ENCODE measurements at regions not wholly inside any gene's neighbourhood (a gene's known extent, or its start where the extent isn't known, plus 50 kb on each side); places are given as distances from the start of the nearest gene placed in this dataset.

- H3K27me3 ChIP-seq (ENCODE audit: insufficient read depth, low read length) = no peaks in the 10 kb centered on the region
- H3K4me3 ChIP-seq (ENCODE audit: low read length) = no peak overlapping the region
- no peak overlapping the region for H3K9ac ChIP-seq (ENCODE audit: low read depth, low read length)
- no peaks in the 10 kb centered on the region for H3K9me3 ChIP-seq (ENCODE audit: insufficient read depth, low read depth, low read length)
- H3K27ac ChIP-seq (ENCODE audit: low read length) = no peak overlapping the region
- no peaks in the 10 kb centered on the region for H3K36me3 ChIP-seq (ENCODE audit: insufficient read depth, low read depth, low read length)
- no peaks in the 10 kb centered on the region for H3K4me1 ChIP-seq (ENCODE audit: insufficient read depth, low read length)
These were observed 625.9 kb downstream of the TLE4 start for GRCh38 chr9:80197661-80198060.

DNA sequence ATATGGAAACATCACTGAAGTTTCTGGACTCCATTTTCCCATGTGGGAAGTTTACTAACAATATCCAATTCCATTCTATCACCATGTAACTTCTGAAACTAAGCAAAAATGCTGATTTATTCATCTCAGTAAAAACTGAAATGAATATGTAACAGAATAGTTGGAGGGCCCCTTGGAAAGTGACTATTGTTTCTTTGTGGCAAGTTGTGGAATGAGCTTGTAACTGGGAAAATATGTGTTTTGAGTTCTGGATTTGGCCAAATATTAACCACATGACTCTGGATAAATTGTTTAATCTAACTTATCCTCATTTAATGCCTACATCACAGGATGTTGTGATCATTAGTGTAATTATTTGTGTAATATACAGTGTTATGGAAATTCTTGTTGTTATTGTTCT lies 619.3 kb downstream of the TLE4 start:
- Histone ChIP-seq H3K9me3 (ENCODE audit: insufficient read depth, low read depth, low read length) (no peaks in the 10 kb centered on the region), H3K9ac (ENCODE audit: low read depth, low read length) (no peak overlapping the region), H3K4me3 (ENCODE audit: low read length) (no peak overlapping the region), H3K36me3 (ENCODE audit: insufficient read depth, low read depth, low read length) (no peaks in the 10 kb centered on the region), H3K4me1 (ENCODE audit: insufficient read depth, low read length) (no peaks in the 10 kb centered on the region), H3K27me3 (ENCODE audit: insufficient read depth, low read length) (no peaks in the 10 kb centered on the region), H3K27ac (ENCODE audit: low read length) (no peak overlapping the region)

DNA sequence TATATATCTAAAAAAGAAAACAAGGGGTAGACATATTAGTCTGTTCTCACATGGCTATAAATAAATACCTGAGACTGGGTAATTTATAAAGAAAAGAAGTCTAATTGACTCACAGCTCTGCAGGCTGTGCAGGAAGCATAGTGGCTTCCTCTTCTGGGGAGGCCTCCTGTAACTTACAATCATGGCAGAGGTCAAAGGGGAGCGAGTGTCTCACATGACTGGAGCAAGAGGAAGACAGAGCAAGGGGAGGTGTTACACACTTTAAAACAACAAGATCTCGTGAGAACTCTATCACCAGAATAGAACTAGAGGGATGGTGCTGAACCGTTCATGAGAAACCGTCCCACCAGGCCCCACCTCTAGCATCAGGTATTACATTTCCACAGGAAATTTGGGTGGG lies 616.8 kb downstream of the TLE4 start:
- Histone ChIP-seq H3K36me3 (ENCODE audit: insufficient read depth, low read depth, low read length) (no peaks in the 10 kb centered on the region), H3K9me3 (ENCODE audit: insufficient read depth, low read depth, low read length) (no peaks in the 10 kb centered on the region), H3K4me1 (ENCODE audit: insufficient read depth, low read length) (no peaks in the 10 kb centered on the region), H3K27me3 (ENCODE audit: insufficient read depth, low read length) (no peaks in the 10 kb centered on the region), H3K9ac (ENCODE audit: low read depth, low read length) (no peak overlapping the region), H3K4me3 (ENCODE audit: low read length) (no peak overlapping the region), H3K27ac (ENCODE audit: low read length) (no peak overlapping the region)

DNA sequence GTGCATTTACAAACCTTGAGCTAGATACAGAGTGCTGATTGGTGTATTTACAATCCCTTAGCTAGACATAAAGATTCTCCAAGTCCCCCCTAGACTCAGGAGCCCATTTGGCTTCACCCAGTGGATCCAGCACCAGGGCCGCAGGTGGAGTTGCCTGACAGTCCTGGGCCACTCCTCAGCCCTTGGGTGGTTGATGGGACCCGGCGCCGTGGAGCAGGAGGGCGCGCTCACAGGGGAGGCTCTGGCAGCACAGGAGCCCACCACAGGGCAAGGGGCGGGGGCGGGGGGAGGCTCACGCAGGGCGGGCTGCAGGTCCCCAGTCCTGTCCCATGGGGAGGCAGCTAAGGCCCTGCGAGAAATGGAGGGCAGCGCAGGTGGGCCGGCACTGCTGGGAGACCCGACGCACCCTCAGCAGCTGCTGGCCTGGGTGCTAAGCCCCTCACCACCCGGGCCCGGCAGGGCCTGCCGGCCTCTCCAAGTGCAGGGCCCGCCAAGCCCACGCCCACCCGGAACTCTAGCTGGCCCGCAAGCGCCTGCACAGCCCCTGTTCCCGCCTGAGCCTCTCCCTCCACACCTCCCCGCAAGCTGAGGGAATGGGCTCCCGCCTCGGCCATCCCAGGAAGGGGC lies 613.5 kb downstream of the TLE4 start:
- Histone ChIP-seq H3K4me3 (ENCODE audit: low read length) (no peak overlapping the region), H3K9ac (ENCODE audit: low read depth, low read length) (no peak overlapping the region), H3K9me3 (ENCODE audit: insufficient read depth, low read depth, low read length) (peaks cover 8% of the 10 kb centered on the region; the same call in 1 of the 2 replicates), H3K36me3 (ENCODE audit: insufficient read depth, low read depth, low read length) (no peaks in the 10 kb centered on the region), H3K27ac (ENCODE audit: low read length) (no peak overlapping the region), H3K4me1 (ENCODE audit: insufficient read depth, low read length) (no peaks in the 10 kb centered on the region), H3K27me3 (ENCODE audit: insufficient read depth, low read length) (no peaks in the 10 kb centered on the region)

GRCh38 chr9:80177949-80178480 lies 606.2 kb downstream of the TLE4 start:
- Histone ChIP-seq H3K9ac (ENCODE audit: low read depth, low read length) (no peak overlapping the region), H3K9me3 (ENCODE audit: insufficient read depth, low read depth, low read length) (peaks cover 15% of the 10 kb centered on the region; the same call in 1 of the 2 replicates), H3K27me3 (ENCODE audit: insufficient read depth, low read length) (no peaks in the 10 kb centered on the region), H3K27ac (ENCODE audit: low read length) (no peak overlapping the region), H3K36me3 (ENCODE audit: insufficient read depth, low read depth, low read length) (no peaks in the 10 kb centered on the region), H3K4me3 (ENCODE audit: low read length) (no peak overlapping the region), H3K4me1 (ENCODE audit: insufficient read depth, low read length) (no peaks in the 10 kb centered on the region)

DNA sequence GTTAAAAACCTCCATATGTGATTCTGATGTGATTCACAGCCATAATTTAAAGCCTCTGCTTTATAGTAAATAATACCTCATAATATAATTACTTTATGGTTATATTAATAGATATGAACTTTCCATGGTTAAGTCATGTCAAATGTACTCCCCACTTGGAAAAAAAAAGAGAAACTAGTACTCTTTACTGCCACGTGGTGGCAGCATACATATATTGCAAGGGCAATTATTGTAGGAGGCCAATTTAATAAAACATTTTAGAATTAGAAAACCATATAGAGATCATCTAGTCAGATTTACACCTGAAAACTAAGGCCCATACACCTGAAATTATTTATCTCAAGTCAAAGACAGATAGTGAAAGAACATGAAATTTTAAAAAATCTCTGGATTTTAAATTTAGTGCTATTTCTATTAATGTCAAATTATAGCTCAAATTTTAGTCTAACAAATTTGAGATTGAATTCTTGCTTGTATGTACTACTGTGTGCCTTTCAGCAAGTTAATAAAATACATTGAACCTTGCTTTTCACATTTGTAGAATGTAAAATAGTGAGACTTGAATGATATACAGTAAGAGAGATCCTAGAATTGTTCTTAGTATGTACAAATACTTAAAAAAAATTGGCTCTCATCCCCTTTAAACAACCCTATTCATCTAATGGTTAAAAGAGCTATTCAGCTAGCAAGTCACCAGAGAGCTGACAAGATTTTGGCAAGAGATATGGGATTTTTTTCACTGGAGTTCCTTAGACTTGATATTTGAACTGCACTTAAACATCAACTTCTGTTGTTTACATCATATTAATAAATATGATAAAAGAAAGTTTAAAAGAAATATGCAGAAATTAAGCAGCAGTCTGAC lies 603.8 kb downstream of the TLE4 start:
- Histone ChIP-seq H3K27me3 (ENCODE audit: insufficient read depth, low read length) (no peaks in the 10 kb centered on the region), H3K9ac (ENCODE audit: low read depth, low read length) (no peak overlapping the region), H3K4me3 (ENCODE audit: low read length) (no peak overlapping the region), H3K9me3 (ENCODE audit: insufficient read depth, low read depth, low read length) (0 out of 2 replicates have a peak, but pooled peaks cover 8% of the 10 kb centered on the region), H3K27ac (ENCODE audit: low read length) (no peak overlapping the region), H3K4me1 (ENCODE audit: insufficient read depth, low read length) (no peaks in the 10 kb centered on the region), H3K36me3 (ENCODE audit: insufficient read depth, low read depth, low read length) (no peaks in the 10 kb centered on the region)

DNA sequence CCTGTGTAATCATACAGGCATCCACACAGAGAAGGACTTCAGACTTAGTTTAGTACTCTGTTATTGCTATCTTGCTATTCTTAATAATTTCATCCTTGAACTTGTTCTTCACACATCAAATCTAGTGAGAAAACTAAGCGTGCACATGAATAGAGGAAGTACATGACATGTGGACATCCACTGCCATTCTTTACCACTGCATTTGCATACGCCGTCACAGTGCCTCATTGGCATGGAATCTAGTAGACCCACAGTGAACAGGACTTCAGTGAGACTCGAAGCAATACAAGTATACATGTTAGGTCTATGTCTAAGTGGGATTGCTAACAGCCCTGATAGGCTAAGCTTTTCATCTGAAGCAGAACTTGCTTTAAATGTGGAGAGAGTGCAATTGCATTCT lies 592.1 kb downstream of the TLE4 start:
- no peak overlapping the region for H3K27ac ChIP-seq (ENCODE audit: low read length)

DNA sequence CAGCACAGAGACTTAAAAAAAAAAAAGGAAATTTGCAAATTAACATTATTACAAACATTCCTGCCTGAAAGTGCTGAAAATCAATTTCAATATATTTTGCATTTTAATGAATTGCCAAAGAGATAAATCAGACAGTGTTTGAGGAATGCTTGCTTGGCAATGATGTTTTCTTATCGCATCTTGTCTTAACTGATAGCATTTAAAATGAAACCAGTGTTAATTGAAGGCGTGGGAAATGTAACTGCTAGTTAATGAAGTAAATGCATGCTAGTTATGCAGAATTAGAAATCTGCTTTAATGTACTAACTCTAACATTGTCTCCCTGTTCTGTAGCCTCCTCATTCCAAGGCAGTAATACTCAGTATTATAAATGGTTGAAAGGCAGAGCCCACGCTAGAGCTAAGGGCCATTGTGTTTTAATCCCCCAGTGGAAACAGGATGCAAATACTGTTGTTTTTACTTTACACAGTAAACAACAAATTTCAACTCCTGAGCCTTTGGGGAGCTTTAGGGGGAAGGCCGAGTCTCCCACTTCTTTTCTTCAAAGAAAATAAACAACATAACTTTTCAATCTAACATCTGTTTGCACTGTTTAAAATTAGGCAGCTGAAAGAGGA lies 586.9 kb downstream of the TLE4 start:
- H3K36me3 ChIP-seq (ENCODE audit: insufficient read depth, low read depth, low read length) = no peaks in the 10 kb centered on the region
- H3K9ac ChIP-seq (ENCODE audit: low read depth, low read length) = no peak overlapping the region
- H3K4me1 ChIP-seq (ENCODE audit: insufficient read depth, low read length) = peaks cover 11% of the 10 kb centered on the region; the same call in 1 of the 2 replicates
- H3K4me3 ChIP-seq (ENCODE audit: low read length) = no peak overlapping the region
- H3K27ac ChIP-seq (ENCODE audit: low read length) = no peak overlapping the region
- H3K9me3 ChIP-seq (ENCODE audit: insufficient read depth, low read depth, low read length) = 0 out of 2 replicates have a peak, but pooled peaks cover 6% of the 10 kb centered on the region
- H3K27me3 ChIP-seq (ENCODE audit: insufficient read depth, low read length) = no peaks in the 10 kb centered on the region

More for the DNA sequence above, 592.1 kb downstream of the TLE4 start:
- no peaks in the 10 kb centered on the region for H3K9me3 ChIP-seq (ENCODE audit: insufficient read depth, low read depth, low read length)
- H3K4me3 ChIP-seq (ENCODE audit: low read length) = no peak overlapping the region
- no peaks in the 10 kb centered on the region for H3K36me3 ChIP-seq (ENCODE audit: insufficient read depth, low read depth, low read length)
- H3K27me3 ChIP-seq (ENCODE audit: insufficient read depth, low read length) = no peaks in the 10 kb centered on the region
- H3K9ac ChIP-seq (ENCODE audit: low read depth, low read length) = no peak overlapping the region
- no peaks in the 10 kb centered on the region for H3K4me1 ChIP-seq (ENCODE audit: insufficient read depth, low read length)

DNA sequence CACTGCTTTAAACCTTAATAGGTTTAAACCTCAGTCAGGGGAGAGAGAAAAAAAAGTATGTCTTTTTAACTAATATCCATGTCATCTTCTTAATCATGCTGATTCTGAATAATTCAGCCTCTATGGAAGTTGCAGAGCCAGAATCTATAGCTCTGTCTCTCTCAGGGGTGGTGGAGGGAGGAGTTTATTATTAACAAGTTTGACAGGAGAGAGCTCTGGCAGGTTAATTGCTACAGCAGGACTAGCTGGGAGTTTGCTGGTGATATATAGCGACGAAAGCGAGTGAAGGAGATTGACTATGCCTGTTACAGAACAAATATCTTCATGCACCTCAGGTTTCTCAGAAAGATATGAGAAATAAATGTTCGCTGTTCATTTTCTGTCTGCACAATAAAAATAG lies 586.4 kb downstream of the TLE4 start:
- 0 out of 2 replicates have a peak, but pooled peaks cover 9% of the 10 kb centered on the region for H3K9me3 ChIP-seq (ENCODE audit: insufficient read depth, low read depth, low read length)
- no peak overlapping the region for H3K9ac ChIP-seq (ENCODE audit: low read depth, low read length)
- H3K36me3 ChIP-seq (ENCODE audit: insufficient read depth, low read depth, low read length) = no peaks in the 10 kb centered on the region
- H3K27me3 ChIP-seq (ENCODE audit: insufficient read depth, low read length) = no peaks in the 10 kb centered on the region
- H3K4me1 ChIP-seq (ENCODE audit: insufficient read depth, low read length) = peaks cover 11% of the 10 kb centered on the region; the same call in 1 of the 2 replicates
- no peak overlapping the region for H3K4me3 ChIP-seq (ENCODE audit: low read length)
- no peak overlapping the region for H3K27ac ChIP-seq (ENCODE audit: low read length)

- peaks cover 11% of the 10 kb centered on the region; the same call in 1 of the 2 replicates for H3K4me1 ChIP-seq (ENCODE audit: insufficient read depth, low read length)
- no peaks in the 10 kb centered on the region for H3K36me3 ChIP-seq (ENCODE audit: insufficient read depth, low read depth, low read length)
- no peaks in the 10 kb centered on the region for H3K27me3 ChIP-seq (ENCODE audit: insufficient read depth, low read length)
- H3K9me3 ChIP-seq (ENCODE audit: insufficient read depth, low read depth, low read length) = 0 out of 2 replicates have a peak, but pooled peaks cover 9% of the 10 kb centered on the region
- no peak overlapping the region for H3K27ac ChIP-seq (ENCODE audit: low read length)
- no peak overlapping the region for H3K9ac ChIP-seq (ENCODE audit: low read depth, low read length)
- no peak overlapping the region for H3K4me3 ChIP-seq (ENCODE audit: low read length)
These were observed 585.8 kb downstream of the TLE4 start for GRCh38 chr9:80157561-80157983.

DNA sequence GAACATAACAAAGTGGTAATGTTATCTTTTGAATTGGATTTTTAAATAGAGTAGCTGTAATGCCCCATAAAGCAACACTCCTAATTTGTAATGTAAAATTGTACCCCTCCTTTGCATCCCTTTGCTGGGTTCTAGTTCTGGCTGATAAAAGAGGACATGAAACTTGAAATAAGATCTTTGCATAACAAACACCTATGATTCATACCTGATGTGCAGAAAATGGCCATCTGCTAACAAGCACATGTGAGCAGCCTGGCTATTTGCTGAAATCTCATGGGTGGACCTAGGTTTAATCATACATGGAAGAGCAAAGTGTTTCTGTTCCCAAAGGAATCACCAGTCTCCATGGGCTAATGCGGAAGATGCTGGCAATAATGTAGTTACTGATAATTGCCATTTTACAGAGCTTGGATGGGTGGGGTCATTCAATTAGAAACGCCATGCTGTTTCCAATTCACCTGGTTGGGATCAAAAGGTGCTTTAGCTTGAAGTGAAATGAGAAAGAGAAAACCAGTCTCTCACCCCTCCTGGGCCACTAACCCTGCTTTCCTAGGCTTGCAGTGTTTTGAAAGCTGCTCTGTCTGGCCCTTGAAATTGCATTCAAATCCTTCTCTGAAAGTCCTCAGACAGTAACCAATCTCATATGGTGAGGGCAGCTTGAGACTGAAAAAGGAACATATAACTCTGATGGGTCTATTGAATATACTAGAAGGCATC lies 585.1 kb downstream of the TLE4 start:
- H3K9me3 ChIP-seq (ENCODE audit: insufficient read depth, low read depth, low read length) = 0 out of 2 replicates have a peak, but pooled peaks cover 9% of the 10 kb centered on the region
- no peak overlapping the region for H3K4me3 ChIP-seq (ENCODE audit: low read length)
- no peak overlapping the region for H3K27ac ChIP-seq (ENCODE audit: low read length)
- H3K36me3 ChIP-seq (ENCODE audit: insufficient read depth, low read depth, low read length) = no peaks in the 10 kb centered on the region
- peaks cover 11% of the 10 kb centered on the region; the same call in 1 of the 2 replicates for H3K4me1 ChIP-seq (ENCODE audit: insufficient read depth, low read length)
- H3K9ac ChIP-seq (ENCODE audit: low read depth, low read length) = no peak overlapping the region
- H3K27me3 ChIP-seq (ENCODE audit: insufficient read depth, low read length) = no peaks in the 10 kb centered on the region

Measured in iPS-20b (cell line).